HFFc6 (cell line): ENCODE measurements at regions not wholly inside any gene's neighbourhood (a gene's known extent, or its start where the extent isn't known, plus 50 kb on each side); places are given as distances from the start of the nearest gene placed in this dataset.

Source experiments
- DNase-seq: peaks from one replicate; pipeline ENCODE4 v3.0.0-alpha.2; 2018
- H3K27ac Mint-ChIP-seq: 2 replicates; pipeline ENCODE4 v1.8.0; 2020; ENCODE audit warnings: mild to moderate bottlenecking, mixed read lengths
- H3K27me3 Mint-ChIP-seq: 2 replicates; pipeline ENCODE4 v1.8.0; 2021; ENCODE audit warnings: mild to moderate bottlenecking, moderate library complexity, mixed read lengths; ENCODE audit not compliant: insufficient read depth
- H3K36me3 Mint-ChIP-seq: 2 replicates; pipeline ENCODE4 v1.8.0; 2021; ENCODE audit warnings: low read depth, mixed read lengths
- H3K4me1 Mint-ChIP-seq: 2 replicates; pipeline ENCODE4 v1.8.0; 2020; ENCODE audit warnings: low read depth, mixed read lengths
- H3K4me3 Mint-ChIP-seq: 2 replicates; pipeline ENCODE4 v1.8.0; 2020; ENCODE audit warnings: mild to moderate bottlenecking, moderate library complexity, mixed read lengths
- H3K9me3 Mint-ChIP-seq: 2 replicates; pipeline ENCODE4 v1.8.0; 2020; ENCODE audit warnings: mild to moderate bottlenecking, mixed read lengths
- CTCF ChIP-seq: fragments of 200-600 bp; sonication (generic); IDR thresholded peaks from 2 replicates; pipeline ENCODE4 v1.5.0; 2021; ENCODE audit warnings: antibody characterized with exemption, mild to moderate bottlenecking

GRCh38 chr1:14110040-14110439, 410.1 kb downstream of the PRDM2 start:
- Mint-ChIP-seq H3K9me3 (peaks cover 54% of the 10 kb centered on the region), H3K4me1 (no peaks in the 10 kb centered on the region), H3K36me3 (peaks cover 4% of the 10 kb centered on the region; the same call in 1 of the 2 replicates), H3K27me3 (no peaks in the 10 kb centered on the region), H3K27ac (no peak overlapping the region), H3K4me3 (no peak overlapping the region)
- no peak for DNase-seq
- TF ChIP-seq CTCF, result no peak

- no peaks in the 10 kb centered on the region for H3K4me1 Mint-ChIP-seq
Observed at GRCh38 chr1:14111121-14111520, 411.1 kb downstream of the PRDM2 start.

GRCh38 chr1:14112613-14113012, 412.6 kb downstream of the PRDM2 start:
- no peak for DNase-seq
- no peaks in the 10 kb centered on the region for H3K4me1 Mint-ChIP-seq
- no peak overlapping the region for H3K4me3 Mint-ChIP-seq

More at GRCh38 chr1:14111121-14111520, 411.1 kb downstream of the PRDM2 start:
- no peak for DNase-seq
- Mint-ChIP-seq H3K4me3 (no peak overlapping the region), H3K36me3 (peaks cover 4% of the 10 kb centered on the region; the same call in 1 of the 2 replicates), H3K27ac (no peak overlapping the region), H3K27me3 (no peaks in the 10 kb centered on the region), H3K9me3 (peaks cover 54% of the 10 kb centered on the region)
- TF ChIP-seq CTCF, result no peak

GRCh38 chr1:14113271-14113670, 413.3 kb downstream of the PRDM2 start:
- H3K27ac Mint-ChIP-seq, result no peak overlapping the region
- no peak for DNase-seq
- H3K36me3 Mint-ChIP-seq, result peaks cover 8% of the 10 kb centered on the region; the same call in 1 of the 2 replicates
- H3K27me3 Mint-ChIP-seq, result no peaks in the 10 kb centered on the region
- no peak for TF ChIP-seq CTCF
- peaks cover 57% of the 10 kb centered on the region for H3K9me3 Mint-ChIP-seq
- no peaks in the 10 kb centered on the region for H3K4me1 Mint-ChIP-seq
- no peak overlapping the region for H3K4me3 Mint-ChIP-seq

More at GRCh38 chr1:14112613-14113012, 412.6 kb downstream of the PRDM2 start:
- Mint-ChIP-seq H3K9me3 (peaks cover 61% of the 10 kb centered on the region), H3K36me3 (peaks cover 8% of the 10 kb centered on the region; the same call in 1 of the 2 replicates), H3K27me3 (no peaks in the 10 kb centered on the region), H3K27ac (no peak overlapping the region)
- TF ChIP-seq CTCF, result no peak

GRCh38 chr1:14113841-14114567, 414.0 kb downstream of the PRDM2 start:
- DNase-seq, result no peak
- H3K4me1 Mint-ChIP-seq, result no peaks in the 10 kb centered on the region
- no peak overlapping the region for H3K27ac Mint-ChIP-seq
- peaks cover 57% of the 10 kb centered on the region for H3K9me3 Mint-ChIP-seq
- H3K4me3 Mint-ChIP-seq, result no peak overlapping the region
- no peaks in the 10 kb centered on the region for H3K27me3 Mint-ChIP-seq
- peaks cover 8% of the 10 kb centered on the region; the same call in 1 of the 2 replicates for H3K36me3 Mint-ChIP-seq
- peak; percentile 20; the same call in 1 of the 2 replicates for TF ChIP-seq CTCF
